Activated CD8-positive, alpha-beta memory T cell treated with anti-CD3 and anti-CD28 coated beads, Interleukin-2, amount 50 U/mL, for 24 hours (primary cell): ENCODE measurements at regions not wholly inside any gene's neighbourhood (a gene's known extent, or its start where the extent isn't known, plus 50 kb on each side); places are given as distances from the start of the nearest gene placed in this dataset.
"Not testable (repeated sequence)": the region's sequence is repeated elsewhere in the genome, so short reads cannot be mapped to it uniquely, and the experiment has no call there.

ENCODE experiments used
- DNase-seq: peaks from one replicate; pipeline ENCODE4 v3.0.0-alpha.2; 2020; ENCODE audit errors: extremely low read depth

- no peak for DNase-seq
Measured at GRCh38 chr5:35561396-35561795, 56.3 kb upstream of the SPEF2 start.

GRCh38 chr5:35557748-35558147 lies 59.9 kb upstream of the SPEF2 start:
- no peak for DNase-seq

- DNase-seq: no peak
Measured at GRCh38 chr5:35557199-35557598, 60.5 kb upstream of the SPEF2 start.

GRCh38 chr5:35554016-35554415 lies 63.6 kb upstream of the SPEF2 start:
- no peak for DNase-seq

- no peak for DNase-seq
Measured at GRCh38 chr5:35545190-35545589, 72.5 kb upstream of the SPEF2 start.

GRCh38 chr5:35543408-35543807 lies 74.3 kb upstream of the SPEF2 start:
- DNase-seq: no peak

GRCh38 chr5:35540002-35540401 lies 77.7 kb upstream of the SPEF2 start:
- no peak for DNase-seq

GRCh38 chr5:35538198-35538931 lies 79.3 kb upstream of the SPEF2 start:
- DNase-seq: no peak

GRCh38 chr5:35533156-35533555 lies 84.5 kb upstream of the SPEF2 start:
- DNase-seq: no peak

GRCh38 chr5:35531553-35531952 lies 86.1 kb upstream of the SPEF2 start:
- DNase-seq: not testable (repeated sequence)

GRCh38 chr5:35518104-35518503 lies 99.6 kb upstream of the SPEF2 start:
- no peak for DNase-seq

- DNase-seq: no peak
Measured at GRCh38 chr5:35516271-35516670, 101.4 kb upstream of the SPEF2 start.

- DNase-seq: no peak
Measured at GRCh38 chr5:35513612-35514011, 104.1 kb upstream of the SPEF2 start.

- no peak for DNase-seq
Measured at GRCh38 chr5:35502206-35502605, 115.5 kb upstream of the SPEF2 start.

- DNase-seq: no peak
Measured at GRCh38 chr5:35488791-35489190, 128.9 kb upstream of the SPEF2 start.

- DNase-seq: no peak
Measured at GRCh38 chr5:35488055-35488454, 129.6 kb upstream of the SPEF2 start.

- no peak for DNase-seq
Measured at GRCh38 chr5:35487233-35488025, 130.2 kb upstream of the SPEF2 start.

- no peak for DNase-seq
Measured at GRCh38 chr5:35485487-35485886, 132.2 kb upstream of the SPEF2 start.

- no peak for DNase-seq
Measured at GRCh38 chr5:35484241-35484640, 133.4 kb upstream of the SPEF2 start.

- DNase-seq: no peak
Measured at GRCh38 chr5:35483780-35484179, 133.9 kb upstream of the SPEF2 start.

GRCh38 chr5:35483191-35483590 lies 134.5 kb upstream of the SPEF2 start:
- DNase-seq: no peak

- DNase-seq: no peak
Measured at GRCh38 chr5:35482167-35482755, 135.4 kb upstream of the SPEF2 start.
